ENCODE measurements at regions not wholly inside any gene's neighbourhood (a gene's known extent, or its start where the extent isn't known, plus 50 kb on each side); places are given as distances from the start of the nearest gene placed in this dataset.

- no peak for TF ChIP-seq TAF1 (conservative IDR thresholded peaks at IDR 0.05)
- TF ChIP-seq HNF4A (conservative IDR thresholded peaks at IDR 0.05): no peak
These were observed 855.8 kb upstream of the PRMT6 start for GRCh38 chr1:106200711-106201110.

All from liver (tissue), 2 donors.